ENCODE measurements at regions not wholly inside any gene's neighbourhood (a gene's known extent, or its start where the extent isn't known, plus 50 kb on each side); places are given as distances from the start of the nearest gene placed in this dataset.

DNA sequence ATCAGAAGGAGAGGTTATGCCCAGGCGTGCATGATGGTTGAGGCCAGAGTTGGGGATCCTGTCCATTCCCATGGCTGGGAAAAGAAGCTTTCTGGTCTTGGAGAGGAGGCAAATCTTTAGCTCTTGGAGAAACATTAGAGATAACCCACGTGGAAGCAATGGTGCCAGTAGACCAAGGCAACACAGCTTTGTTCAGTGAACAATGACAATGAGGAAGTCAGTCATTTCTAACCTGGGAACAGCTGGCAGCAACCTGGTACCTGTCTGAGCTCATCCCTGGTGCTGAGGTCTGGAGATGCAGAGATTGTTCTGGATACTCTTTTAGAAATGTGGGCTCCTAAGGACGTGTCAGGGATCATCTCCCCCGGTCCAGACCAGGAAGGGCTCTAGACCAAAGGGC, 76.7 kb upstream of the PAX1 start:
- H3K27ac ChIP-seq (ENCODE audit: low read length): no peak overlapping the region
- no TSS peak for BruUV-seq (replicated peaks)
- no peak overlapping the region for H3K4me3 ChIP-seq (ENCODE audit: low read length)
- POLR2A ChIA-PET (ENCODE audit: unreplicated experiment): no interaction called here
- no peaks in the 10 kb centered on the region for H3K36me3 ChIP-seq (ENCODE audit: low read depth, low read length)
- no peaks in the 10 kb centered on the region for H3K79me2 ChIP-seq (ENCODE audit: low read length)
- H3K9ac ChIP-seq (ENCODE audit: low read length): no peak overlapping the region
- H3K4me1 ChIP-seq (ENCODE audit: insufficient read depth, low read length): no peaks in the 10 kb centered on the region
- CTCF ChIA-PET: no interaction called here
- TF ChIP-seq EZH2 (IDR thresholded peaks at IDR 0.05; ENCODE audit: low read length, unreplicated experiment): no peak
- H3K9me3 ChIP-seq (ENCODE audit: low read length): no peaks in the 10 kb centered on the region
- intact Hi-C loops (cut with micrococcal nuclease): no loop called here
- no peaks in the 10 kb centered on the region for H3K9me2 ChIP-seq (replicated peaks; ENCODE audit: low read length)
- peaks cover 21% of the 10 kb centered on the region for H3K27me3 ChIP-seq (ENCODE audit: low read length)
- H2AFZ ChIP-seq (ENCODE audit: low read length): no peak overlapping the region
- ATAC-seq: no peak
- H3K4me2 ChIP-seq (ENCODE audit: low read length): no peak overlapping the region
- no peaks in the 10 kb centered on the region for H3F3A ChIP-seq (ENCODE audit: low read length, unreplicated experiment)
- no peak for DNase-seq
- no peaks in the 10 kb centered on the region for H4K20me1 ChIP-seq (ENCODE audit: low read length)

DNA sequence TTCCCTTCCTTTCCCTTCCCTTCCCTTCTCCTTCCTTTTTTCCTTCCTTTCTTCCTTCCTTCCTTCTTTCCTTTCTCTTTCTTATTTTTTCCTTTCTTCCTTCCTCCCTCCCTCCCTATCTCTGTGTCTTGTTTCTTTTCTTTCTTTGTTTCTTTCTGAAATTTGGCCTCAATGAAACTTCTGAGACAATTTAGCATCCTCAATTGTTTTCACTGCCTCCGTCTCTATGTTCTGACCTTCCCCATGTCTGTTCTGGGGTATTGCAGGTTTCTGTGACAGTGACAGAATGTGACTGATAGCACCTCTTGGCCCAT, 81.7 kb upstream of the PAX1 start:
- ATAC-seq: no peak
- Histone ChIP-seq H3K36me3 (ENCODE audit: low read depth, low read length) (no peaks in the 10 kb centered on the region), H3K4me3 (ENCODE audit: low read length) (no peak overlapping the region), H3K27me3 (ENCODE audit: low read length) (peaks cover 23% of the 10 kb centered on the region), H3K9me2 (replicated peaks; ENCODE audit: low read length) (no peaks in the 10 kb centered on the region), H3K4me2 (ENCODE audit: low read length) (no peak overlapping the region), H3K9ac (ENCODE audit: low read length) (no peak overlapping the region), H2AFZ (ENCODE audit: low read length) (no peak overlapping the region), H3K27ac (ENCODE audit: low read length) (no peak overlapping the region), H4K20me1 (ENCODE audit: low read length) (no peaks in the 10 kb centered on the region), H3K9me3 (ENCODE audit: low read length) (no peaks in the 10 kb centered on the region), H3F3A (ENCODE audit: low read length, unreplicated experiment) (no peaks in the 10 kb centered on the region), H3K4me1 (ENCODE audit: insufficient read depth, low read length) (no peaks in the 10 kb centered on the region), H3K79me2 (ENCODE audit: low read length) (no peaks in the 10 kb centered on the region)
- ChIA-PET POLR2A (ENCODE audit: unreplicated experiment) (no interaction called here), CTCF (no interaction called here)
- intact Hi-C loops (cut with micrococcal nuclease): no loop called here
- BruUV-seq (replicated peaks): no TSS peak
- DNase-seq: no peak
- TF ChIP-seq, protein P1, sequence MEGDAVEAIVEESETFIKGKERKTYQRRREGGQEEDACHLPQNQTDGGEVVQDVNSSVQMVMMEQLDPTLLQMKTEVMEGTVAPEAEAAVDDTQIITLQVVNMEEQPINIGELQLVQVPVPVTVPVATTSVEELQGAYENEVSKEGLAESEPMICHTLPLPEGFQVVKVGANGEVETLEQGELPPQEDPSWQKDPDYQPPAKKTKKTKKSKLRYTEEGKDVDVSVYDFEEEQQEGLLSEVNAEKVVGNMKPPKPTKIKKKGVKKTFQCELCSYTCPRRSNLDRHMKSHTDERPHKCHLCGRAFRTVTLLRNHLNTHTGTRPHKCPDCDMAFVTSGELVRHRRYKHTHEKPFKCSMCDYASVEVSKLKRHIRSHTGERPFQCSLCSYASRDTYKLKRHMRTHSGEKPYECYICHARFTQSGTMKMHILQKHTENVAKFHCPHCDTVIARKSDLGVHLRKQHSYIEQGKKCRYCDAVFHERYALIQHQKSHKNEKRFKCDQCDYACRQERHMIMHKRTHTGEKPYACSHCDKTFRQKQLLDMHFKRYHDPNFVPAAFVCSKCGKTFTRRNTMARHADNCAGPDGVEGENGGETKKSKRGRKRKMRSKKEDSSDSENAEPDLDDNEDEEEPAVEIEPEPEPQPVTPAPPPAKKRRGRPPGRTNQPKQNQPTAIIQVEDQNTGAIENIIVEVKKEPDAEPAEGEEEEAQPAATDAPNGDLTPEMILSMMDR (conservative IDR thresholded peaks at IDR 0.05; ENCODE audit: low read depth, low read length): no peak
- TF ChIP-seq EZH2phosphoT487 (IDR thresholded peaks at IDR 0.05; ENCODE audit: borderline replicate concordance, low read length): no peak
- TF ChIP-seq EZH2 (IDR thresholded peaks at IDR 0.05; ENCODE audit: low read length, unreplicated experiment): no peak

DNA sequence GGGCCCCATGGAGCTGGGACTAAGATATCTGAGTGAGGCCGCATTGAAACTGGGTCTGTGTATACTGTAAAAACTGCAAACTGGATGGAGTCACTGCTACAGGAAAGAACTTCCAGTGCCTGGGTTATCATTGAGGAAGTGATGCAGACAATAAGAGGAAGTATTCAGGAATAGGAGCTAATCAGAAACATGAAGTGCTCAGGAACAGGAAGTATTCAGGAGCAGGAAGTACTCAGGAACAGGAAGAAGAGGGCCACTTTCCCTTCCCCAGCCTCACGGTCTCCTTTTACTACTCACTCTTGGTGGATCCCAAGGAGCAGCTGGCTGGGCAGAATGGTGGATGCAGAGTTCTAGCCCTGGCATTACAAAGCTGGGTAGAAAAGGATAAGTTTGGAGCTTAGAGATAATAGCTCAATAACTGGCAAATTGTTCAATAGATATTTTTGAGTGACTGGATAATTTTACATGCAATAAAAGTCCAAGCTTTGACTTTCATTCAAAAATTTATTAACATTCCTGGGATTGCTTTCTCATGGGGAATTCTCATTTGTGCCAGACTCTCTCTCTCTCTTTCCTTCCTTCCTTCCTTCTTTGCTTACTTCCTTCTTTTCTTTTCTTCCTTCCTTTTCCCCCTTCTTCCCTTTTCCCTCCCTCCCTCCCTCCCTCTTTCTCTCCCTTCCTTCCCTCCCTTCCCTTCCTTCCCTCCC, 82.2 kb upstream of the PAX1 start:
- Histone ChIP-seq H4K20me1 (ENCODE audit: low read length) (no peaks in the 10 kb centered on the region), H3K9me2 (replicated peaks; ENCODE audit: low read length) (no peaks in the 10 kb centered on the region), H3K4me3 (ENCODE audit: low read length) (no peak overlapping the region), H2AFZ (ENCODE audit: low read length) (no peak overlapping the region), H3F3A (ENCODE audit: low read length, unreplicated experiment) (no peaks in the 10 kb centered on the region), H3K4me1 (ENCODE audit: insufficient read depth, low read length) (no peaks in the 10 kb centered on the region), H3K9ac (ENCODE audit: low read length) (no peak overlapping the region), H3K27me3 (ENCODE audit: low read length) (peaks cover 22% of the 10 kb centered on the region), H3K79me2 (ENCODE audit: low read length) (no peaks in the 10 kb centered on the region), H3K4me2 (ENCODE audit: low read length) (no peak overlapping the region), H3K36me3 (ENCODE audit: low read depth, low read length) (no peaks in the 10 kb centered on the region), H3K27ac (ENCODE audit: low read length) (no peak overlapping the region), H3K9me3 (ENCODE audit: low read length) (no peaks in the 10 kb centered on the region)
- no peak for DNase-seq
- ChIA-PET POLR2A (ENCODE audit: unreplicated experiment) (no interaction called here), CTCF (no interaction called here)
- no TSS peak for BruUV-seq (replicated peaks)
- intact Hi-C loops (cut with micrococcal nuclease): no loop called here
- TF ChIP-seq EZH2phosphoT487 (IDR thresholded peaks at IDR 0.05; ENCODE audit: borderline replicate concordance, low read length): no peak
- no peak for TF ChIP-seq EZH2 (IDR thresholded peaks at IDR 0.05; ENCODE audit: low read length, unreplicated experiment)
- TF ChIP-seq, protein P1 (conservative IDR thresholded peaks at IDR 0.05; ENCODE audit: low read depth, low read length): no peak
- no peak for ATAC-seq
